ENCODE measurements at regions not wholly inside any gene's neighbourhood (a gene's known extent, or its start where the extent isn't known, plus 50 kb on each side); places are given as distances from the start of the nearest gene placed in this dataset.

GRCh38 chr14:101065696-101066694 lies 162.5 kb upstream of the RTL1 start:
- POLR2A ChIA-PET (ENCODE audit: unreplicated experiment): no interaction called here
- no TSS peak for BruUV-seq (replicated peaks)
- CTCF ChIA-PET: no interaction called here
- no peak for TF ChIP-seq CTCF (conservative IDR thresholded peaks at IDR 0.05; ENCODE audit: low read depth, low read length)
- TF ChIP-seq MXI1 (IDR thresholded peaks at IDR 0.05; ENCODE audit: borderline replicate concordance, low read depth, low read length): no peak
- no peak for TF ChIP-seq NFE2L2 (IDR thresholded peaks at IDR 0.05; ENCODE audit: low read depth, low read length)
- TF ChIP-seq CHD1 (IDR thresholded peaks at IDR 0.05; ENCODE audit: low read depth, low read length): no peak
- no peak for TF ChIP-seq RAD21 (IDR thresholded peaks at IDR 0.05; ENCODE audit: low read length)
- TF ChIP-seq FOS (IDR thresholded peaks at IDR 0.05; ENCODE audit: low read depth, low read length): no peak
- TF ChIP-seq RFX5 (IDR thresholded peaks at IDR 0.05; ENCODE audit: low read depth, low read length): no peak
- no peak for TF ChIP-seq BHLHE40 (IDR thresholded peaks at IDR 0.05; ENCODE audit: low read depth, low read length)
- no peak for TF ChIP-seq RCOR1 (IDR thresholded peaks at IDR 0.05; ENCODE audit: insufficient replicate concordance, low read length)
- no peak for TF ChIP-seq ELK1 (IDR thresholded peaks at IDR 0.05; ENCODE audit: borderline replicate concordance, low read depth, low read length)
- no peak for TF ChIP-seq MAZ (IDR thresholded peaks at IDR 0.05; ENCODE audit: borderline replicate concordance, low read depth, low read length)
- TF ChIP-seq POLR2A (IDR thresholded peaks at IDR 0.05; ENCODE audit: low read depth, low read length): no peak
- no peak for TF ChIP-seq USF2 (IDR thresholded peaks at IDR 0.05; ENCODE audit: low read depth, low read length)
- no peak for TF ChIP-seq CEBPB (IDR thresholded peaks at IDR 0.05; ENCODE audit: low read depth, low read length)
- TF ChIP-seq MAFK (IDR thresholded peaks at IDR 0.05; ENCODE audit: low read depth, low read length): no peak

More at GRCh38 chr14:101065696-101066694, 162.5 kb upstream of the RTL1 start:
- Histone ChIP-seq H2BK120ac (ENCODE audit: low read depth, low read length) (no peak overlapping the region), H2AK9ac (replicated peaks; ENCODE audit: low read depth, low read length, poor library complexity) (no peak overlapping the region), H3K9ac (ENCODE audit: low read depth, low read length) (no peak overlapping the region), H4K20me1 (ENCODE audit: insufficient read depth, low read length) (peaks cover 27% of the 10 kb centered on the region), H4K91ac (ENCODE audit: insufficient read depth, low read depth, low read length) (no peak overlapping the region), H3K79me1 (ENCODE audit: low read depth in 1 of 2, low read length in 2 of 2) (peaks cover 6 to 37% of the 10 kb centered on the region in 2 experiments; a peak in 2 of 4 replicates), H3K23ac (ENCODE audit: low read depth, low read length) (no peak overlapping the region), H3K27me3 (ENCODE audit: control insufficient read depth, insufficient read depth, low read length) (no peaks in the 10 kb centered on the region), H2AK5ac (ENCODE audit: low read depth, low read length) (no peak overlapping the region), H3K9me1 (ENCODE audit: insufficient read depth, low read length) (peaks cover 29% of the 10 kb centered on the region), H3K4me1 (ENCODE audit: control insufficient read depth, insufficient read depth, low read length) (peaks cover 8% of the 10 kb centered on the region), H2AFZ (replicated peaks; ENCODE audit: low read length, poor library complexity) (no peak overlapping the region), H3K4me3 (ENCODE audit: insufficient read depth, low read depth, low read length) (no peak overlapping the region), H3K4me2 (ENCODE audit: low read depth, low read length) (no peak overlapping the region), H3K4ac (ENCODE audit: low read depth, low read length) (no peak overlapping the region), H3K36me3 (ENCODE audit: control insufficient read depth, insufficient read depth, low read length) (peaks cover 70% of the 10 kb centered on the region), H2BK15ac (ENCODE audit: low read depth, low read length) (no peak overlapping the region), H3K14ac (replicated peaks; ENCODE audit: low read depth, low read length) (no peak overlapping the region), H2BK5ac (ENCODE audit: low read depth, low read length, poor library complexity, severe bottlenecking) (no peak overlapping the region), H2BK20ac (ENCODE audit: low read depth, low read length) (no peak overlapping the region), H3K9me3 (ENCODE audit: control insufficient read depth, insufficient read depth, low read length) (no peaks in the 10 kb centered on the region), H3K56ac (ENCODE audit: extremely low read depth, insufficient read depth, low read length) (no peak overlapping the region), H4K5ac (ENCODE audit: low read depth, low read length) (no peak overlapping the region), H3K18ac (ENCODE audit: low read depth, low read length) (no peak overlapping the region), H3K27ac (ENCODE audit: insufficient read depth, low read length) (no peak overlapping the region), H4K8ac (ENCODE audit: low read depth in 2 of 2, low read length in 2 of 2) (no peak overlapping the region)
- in situ Hi-C loops (cut with MboI; ENCODE audit: low sequenced_read_pairs): no loop called here
- DNase-seq: no peak
- 93% methylated on average over 21 of the region's 43 CpGs; no CpG with 5 or more reads in 1 of the 2 experiments for WGBS, 2 experiments (ENCODE audit: extremely low coverage in 2 of 2, insufficient read length in 1 of 2)
- intact Hi-C loops (cut with micrococcal nuclease): no loop called here
- dilution Hi-C loops (cut with HindIII; ENCODE audit: low sequenced_read_pairs, unreplicated experiment): no loop called here
- no peak for ATAC-seq (ENCODE audit: low read depth)
